Amygdala (tissue), 56 donors: ENCODE measurements at regions not wholly inside any gene's neighbourhood (a gene's known extent, or its start where the extent isn't known, plus 50 kb on each side); places are given as distances from the start of the nearest gene placed in this dataset.

ENCODE experiments used
- DNase-seq, 56 donors: peaks; one replicate each; lab custom pipeline; 2025; lab: John Stamatoyannopoulos, UW

- no peak for DNase-seq
Measured at GRCh38 chr6:166757232-166758135, 130.4 kb upstream of the RPS6KA2 start.

DNA sequence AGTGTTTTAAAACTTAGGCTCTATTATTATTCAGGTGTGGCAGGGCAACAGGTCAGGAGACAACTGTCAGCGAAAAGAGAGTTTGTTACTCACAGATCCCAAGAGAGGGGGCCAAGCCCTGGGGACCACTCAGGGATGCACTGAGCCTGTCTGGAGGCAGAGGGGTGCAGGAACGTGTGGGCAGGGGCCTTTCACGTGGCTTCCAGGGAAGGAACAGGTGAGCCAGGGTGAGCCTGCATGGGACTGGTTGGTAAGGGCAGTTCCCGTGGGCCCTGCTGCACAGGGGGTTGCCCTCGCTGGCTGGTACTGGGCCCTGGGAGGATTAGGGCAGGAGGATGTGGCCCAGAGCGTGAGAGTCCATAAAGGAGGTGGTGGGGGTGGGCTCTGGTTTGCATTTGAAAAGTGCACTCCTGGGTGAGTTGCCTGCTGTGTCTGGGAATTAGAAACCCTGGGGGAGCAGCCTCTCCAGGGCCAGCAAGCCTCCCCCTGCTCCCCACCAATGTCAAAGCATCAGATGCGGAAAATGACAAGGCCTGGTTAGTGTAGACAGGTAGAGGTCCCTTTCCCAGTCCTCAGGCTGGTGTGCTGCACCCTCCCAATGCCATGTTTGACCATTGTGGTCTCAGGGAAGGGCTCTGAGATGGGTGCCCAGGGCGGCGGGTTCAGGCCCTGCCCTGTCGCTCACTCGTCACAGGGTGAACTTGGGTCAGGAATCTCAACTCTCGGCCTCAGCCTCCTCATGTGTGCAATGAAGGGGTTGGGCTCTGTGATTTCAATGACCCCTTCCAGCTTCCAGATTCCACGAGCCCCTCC is 127.4 kb upstream of the RPS6KA2 start:
- DNase-seq = no peak

GRCh38 chr6:166752928-166753721 is 126.1 kb upstream of the RPS6KA2 start:
- DNase-seq = no peak

DNA sequence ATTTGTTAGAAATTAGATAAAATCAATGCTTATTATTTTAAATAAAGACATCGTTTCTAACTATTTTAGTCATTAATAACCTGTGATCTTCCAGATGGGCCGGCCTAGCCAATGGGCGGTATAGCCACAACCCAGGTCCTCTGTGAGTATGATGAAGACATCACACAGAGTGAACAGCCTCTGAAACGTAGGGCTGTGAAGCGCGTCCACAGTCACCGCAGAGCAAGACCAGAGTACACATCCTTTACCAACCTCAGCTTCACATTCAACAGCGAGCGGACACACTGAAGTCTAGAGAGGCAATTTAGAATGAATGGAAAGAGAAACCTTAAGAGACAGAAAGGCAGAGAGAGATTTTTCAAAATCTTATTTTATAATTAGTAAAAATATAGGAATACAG is 125.0 kb upstream of the RPS6KA2 start:
- DNase-seq = no peak

DNA sequence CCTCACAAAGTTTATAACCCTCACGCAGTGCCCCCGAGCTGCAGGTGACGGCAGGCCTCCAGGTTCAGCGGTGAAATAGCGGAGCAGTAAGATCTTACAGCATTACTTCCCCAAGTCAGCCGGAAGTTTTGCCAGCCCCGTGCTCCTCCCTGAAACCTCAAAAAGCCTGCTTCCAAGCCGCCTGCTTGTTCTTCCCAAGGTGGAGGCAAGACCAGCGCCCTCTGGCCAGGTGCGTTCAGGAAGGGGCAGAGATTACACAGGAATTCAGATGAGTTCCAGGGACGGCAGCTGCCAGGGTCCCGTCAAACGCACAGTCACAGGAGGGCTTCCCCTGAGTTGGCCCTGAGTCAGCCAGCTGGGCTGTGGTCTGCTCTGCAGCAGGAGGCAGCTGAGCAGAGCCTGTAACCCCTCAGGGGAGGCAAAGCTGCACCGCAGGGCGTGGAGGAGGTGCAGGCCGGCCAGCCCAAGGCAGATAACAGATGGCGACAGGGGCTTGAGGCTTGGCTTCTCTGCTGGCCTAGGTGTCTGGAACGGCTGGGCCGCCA is 124.1 kb upstream of the RPS6KA2 start:
- DNase-seq = no peak

DNA sequence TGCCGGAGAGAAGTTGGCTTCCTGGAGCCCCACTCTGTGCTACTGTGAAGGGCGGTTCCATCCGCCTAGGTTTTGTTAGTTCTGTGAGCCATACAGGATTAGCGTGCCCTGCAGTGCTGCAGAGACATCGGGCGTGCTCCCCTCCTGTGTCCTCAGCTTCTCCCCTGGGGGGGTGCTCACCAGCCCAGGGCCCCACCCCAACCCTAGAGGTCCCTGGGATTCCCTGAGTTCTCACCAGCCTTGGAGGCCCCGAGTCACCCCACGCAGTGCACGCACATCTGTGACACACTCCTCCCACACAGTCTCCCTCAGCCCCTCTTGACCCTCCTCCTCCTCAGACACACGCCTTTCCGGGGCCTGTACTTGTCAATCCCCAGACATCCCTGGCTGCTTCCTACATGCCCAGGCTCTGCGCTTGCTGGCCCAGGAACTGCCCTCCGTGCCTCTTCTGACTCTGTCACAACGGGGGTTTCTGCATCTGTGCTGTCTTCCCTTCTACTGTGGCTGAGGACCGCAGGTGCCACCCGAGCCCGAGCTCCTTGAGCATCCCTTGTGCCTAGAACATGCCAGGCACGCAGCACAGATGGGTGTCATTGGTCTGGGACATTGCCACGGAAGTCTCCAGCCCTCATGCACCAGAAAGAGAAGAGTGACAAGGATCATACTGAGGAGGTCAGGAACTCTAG is 123.2 kb upstream of the RPS6KA2 start:
- DNase-seq = no peak

DNA sequence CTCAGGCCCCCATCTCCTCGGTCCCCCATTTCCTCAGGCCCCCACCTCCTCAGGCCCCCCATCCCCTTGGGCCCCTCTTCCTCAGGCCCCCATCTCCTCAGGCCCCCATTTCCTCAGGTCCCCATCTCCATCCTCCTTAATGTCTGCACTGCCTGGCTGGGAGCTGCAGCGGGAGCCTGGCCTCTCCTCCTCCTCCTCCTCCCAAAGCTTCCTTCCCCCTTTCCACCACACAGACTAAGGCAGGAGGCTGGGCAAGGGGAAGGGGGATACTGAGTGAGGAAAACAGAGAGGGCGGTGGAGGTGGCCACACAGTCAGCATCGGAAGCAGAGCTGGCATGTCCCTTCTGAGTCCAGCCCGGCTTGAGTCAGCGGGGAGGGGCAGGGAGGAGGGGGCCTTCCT is 122.6 kb upstream of the RPS6KA2 start:
- no peak for DNase-seq

DNA sequence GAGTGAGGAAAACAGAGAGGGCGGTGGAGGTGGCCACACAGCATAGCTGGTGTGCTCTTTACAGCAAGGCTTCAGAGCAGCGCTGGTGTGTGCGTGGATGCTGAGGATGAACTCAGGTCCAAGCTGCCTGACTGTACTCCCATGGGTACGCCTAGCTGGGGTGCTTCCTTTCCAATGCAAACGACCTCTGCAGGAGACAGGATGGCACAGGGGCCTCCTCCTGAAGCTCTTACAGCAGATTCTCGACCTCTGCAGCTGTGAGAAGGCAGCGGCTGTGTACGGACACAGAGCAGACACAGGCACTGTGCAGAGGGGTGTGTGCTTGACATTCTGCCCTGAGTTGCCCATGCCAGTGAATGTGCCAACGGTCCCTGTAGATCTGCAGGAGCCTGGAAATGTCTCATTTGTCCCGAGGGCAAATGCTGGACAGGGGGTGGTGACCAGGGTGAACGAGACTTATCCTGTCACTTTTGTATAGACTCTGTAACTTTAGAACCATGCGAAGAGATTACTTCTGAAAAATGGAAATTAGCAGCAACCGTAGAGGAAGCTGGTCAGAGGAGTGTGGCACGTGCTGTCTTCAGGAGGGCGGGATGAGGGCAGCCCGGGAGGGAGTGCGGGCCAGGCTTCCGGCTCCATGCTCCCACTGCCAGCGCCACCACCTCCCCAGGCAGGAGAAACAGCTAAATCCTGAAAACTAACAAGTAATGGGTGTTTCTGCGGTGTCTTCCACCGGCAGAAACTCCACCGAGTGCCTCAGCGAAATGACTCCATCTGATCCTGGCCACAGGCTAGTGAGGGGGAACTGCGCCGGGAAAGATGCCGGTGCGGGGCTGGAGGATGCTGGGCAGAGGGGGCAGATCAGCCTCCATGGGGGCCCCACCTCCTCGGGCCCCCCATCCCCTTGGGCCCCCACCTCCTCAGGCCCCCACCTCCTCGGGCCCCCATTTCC is 120.9 kb upstream of the RPS6KA2 start:
- no peak for DNase-seq

DNA sequence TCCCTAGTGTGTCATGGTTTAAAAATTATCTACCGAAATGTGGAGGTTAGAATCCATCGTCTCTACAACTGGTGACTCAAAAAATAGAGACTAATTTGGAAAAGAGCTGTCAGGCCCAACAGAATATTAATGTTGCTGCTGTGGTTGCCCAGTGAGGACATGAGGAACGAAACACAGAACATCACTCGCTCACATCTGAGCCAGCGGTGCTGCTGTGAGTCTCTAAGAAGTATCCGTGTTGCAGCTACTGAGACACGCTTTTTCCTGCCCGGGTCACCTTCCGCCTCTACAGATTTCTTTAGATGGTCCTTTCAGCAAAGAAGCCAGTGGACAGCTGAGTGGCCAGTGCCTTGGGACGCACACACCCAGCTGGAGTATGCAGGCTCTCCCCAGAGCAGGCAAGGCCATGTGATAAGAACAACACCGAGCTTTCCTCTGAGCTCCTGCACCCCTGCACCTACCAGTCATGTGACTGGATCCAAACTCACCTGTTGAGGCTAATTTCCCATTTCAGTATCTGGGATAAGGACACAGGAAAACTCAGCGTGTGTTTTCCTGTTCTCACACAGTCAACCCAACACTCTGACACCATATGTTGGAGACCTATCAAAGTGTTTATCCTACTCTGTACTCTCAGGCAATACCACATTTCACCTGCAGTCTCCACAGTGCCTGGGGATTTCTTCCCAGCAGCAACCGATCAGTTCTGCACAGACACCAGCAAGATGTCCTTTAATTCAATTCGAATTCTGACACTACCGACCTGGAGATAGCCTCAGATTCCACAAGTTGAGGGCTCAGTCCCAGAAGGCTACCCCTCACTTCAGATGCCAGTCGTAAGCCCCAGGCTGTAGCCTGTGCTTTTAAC is 119.0 kb upstream of the RPS6KA2 start:
- DNase-seq = no peak

DNA sequence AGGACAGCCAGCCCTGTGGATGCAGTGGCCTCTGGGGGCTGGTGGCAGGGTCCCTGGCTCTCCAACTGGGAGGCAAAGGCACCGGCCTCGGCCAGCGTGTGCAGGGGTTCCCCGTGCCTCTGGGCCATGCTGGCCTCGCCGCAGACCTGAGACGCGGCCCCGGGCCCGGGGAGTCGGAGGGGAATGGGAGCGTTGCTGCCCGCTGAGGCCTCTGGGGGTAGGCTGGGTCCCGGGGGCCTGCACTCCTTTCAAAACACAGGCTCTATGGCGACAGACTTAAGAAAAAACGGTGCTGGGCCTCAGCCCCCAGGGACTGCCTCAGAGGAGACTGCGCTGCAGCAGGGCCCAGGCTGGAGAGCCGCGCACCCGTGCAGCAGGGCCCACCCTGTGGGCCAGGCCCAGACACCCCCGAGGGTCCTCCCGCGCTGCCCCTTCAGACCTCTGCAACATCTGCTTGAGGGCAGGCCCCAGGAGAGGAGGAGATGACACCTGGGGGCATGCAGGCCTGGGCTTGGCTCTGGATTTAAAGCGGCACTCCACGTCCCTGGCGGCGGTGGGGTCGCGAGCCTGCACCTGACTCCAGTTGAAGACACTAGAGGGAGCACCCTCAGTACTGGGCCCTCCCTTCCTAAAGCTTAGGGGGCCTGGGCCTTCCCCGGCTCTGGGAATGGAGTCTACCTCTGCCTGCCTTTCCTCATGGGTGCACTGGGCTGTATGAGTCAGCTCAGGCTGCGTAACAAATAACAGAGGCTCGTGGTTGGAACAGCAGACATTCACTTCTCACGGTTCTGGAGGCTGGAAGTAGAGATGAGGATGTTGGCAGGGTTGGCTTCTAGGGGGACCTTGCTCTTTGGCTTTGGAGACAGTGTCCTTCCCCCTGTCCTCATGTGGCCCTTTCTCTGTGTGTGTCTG is 117.4 kb upstream of the RPS6KA2 start:
- no peak for DNase-seq

DNA sequence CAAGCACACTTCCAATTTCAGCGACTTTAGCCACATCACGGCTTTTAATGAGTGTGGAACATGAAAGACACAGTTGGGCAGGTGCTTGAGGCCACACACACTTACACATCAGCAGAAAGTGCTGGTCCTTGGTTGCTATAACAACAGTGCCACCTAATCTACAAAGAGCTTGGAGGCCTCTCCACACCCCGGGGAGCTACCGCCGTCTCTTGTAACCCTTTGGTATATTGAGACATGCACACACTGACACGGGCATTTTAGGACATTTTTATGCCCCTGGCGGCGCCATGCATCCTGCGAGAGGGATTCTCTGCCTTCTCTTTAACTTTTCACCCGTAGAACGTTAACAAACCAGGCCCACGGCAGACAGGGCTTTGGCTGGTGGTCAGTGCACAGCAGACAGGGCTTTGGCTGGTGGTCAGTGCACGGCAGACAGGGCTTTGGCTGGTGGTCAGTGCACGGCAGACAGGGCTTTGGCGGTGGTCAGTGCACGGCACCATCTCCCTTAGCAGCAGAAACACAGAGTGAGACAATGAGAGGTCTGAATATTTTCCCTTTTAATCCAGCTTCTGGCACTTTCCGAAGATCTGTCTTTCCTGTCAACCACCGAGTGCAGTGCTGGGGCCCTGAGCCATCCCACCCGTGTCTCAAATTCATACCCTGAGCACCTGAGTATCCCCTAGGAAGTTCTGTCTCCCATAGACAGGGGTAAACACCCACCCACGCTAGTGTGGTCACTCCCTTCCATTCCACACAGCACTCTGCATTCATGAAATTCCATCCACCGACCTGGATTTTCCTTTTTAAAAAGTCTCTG is 116.6 kb upstream of the RPS6KA2 start:
- no peak for DNase-seq

GRCh38 chr6:166742981-166743380 is 115.9 kb upstream of the RPS6KA2 start:
- DNase-seq = no peak

DNA sequence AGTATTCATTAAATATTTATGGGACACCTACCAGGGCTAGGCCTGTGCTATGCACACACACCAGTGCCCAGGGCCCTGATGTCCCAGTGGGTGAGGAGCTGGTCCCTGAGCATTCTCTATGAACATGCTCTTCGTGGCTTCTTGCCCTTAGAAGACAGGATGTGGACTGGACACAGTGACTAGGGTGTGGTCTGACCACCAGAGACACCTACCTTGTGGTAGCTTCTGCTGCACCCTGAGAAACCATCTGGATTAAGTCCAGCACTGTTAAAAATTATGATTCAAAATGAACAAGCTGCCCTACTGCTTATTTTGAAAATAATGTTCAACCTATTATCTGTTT is 112.9 kb upstream of the RPS6KA2 start:
- DNase-seq = no peak

GRCh38 chr6:166739117-166739975 is 112.3 kb upstream of the RPS6KA2 start:
- DNase-seq = no peak
